GM12874 (cell line): ENCODE measurements at regions not wholly inside any gene's neighbourhood (a gene's known extent, or its start where the extent isn't known, plus 50 kb on each side); places are given as distances from the start of the nearest gene placed in this dataset.

Experiments used
- TF ChIP-seq, protein P1 (sequence below): IDR thresholded peaks from 2 replicates; pipeline ENCODE4 v1.5.1; 2011; ENCODE audit warnings: low read depth, mild to moderate bottlenecking, control low read depth, low read length, moderate library complexity; ENCODE audit not compliant: insufficient read depth

GRCh38 chrX:25442499-25442898, 426.7 kb upstream of the ARX start:
- TF ChIP-seq, protein P1, sequence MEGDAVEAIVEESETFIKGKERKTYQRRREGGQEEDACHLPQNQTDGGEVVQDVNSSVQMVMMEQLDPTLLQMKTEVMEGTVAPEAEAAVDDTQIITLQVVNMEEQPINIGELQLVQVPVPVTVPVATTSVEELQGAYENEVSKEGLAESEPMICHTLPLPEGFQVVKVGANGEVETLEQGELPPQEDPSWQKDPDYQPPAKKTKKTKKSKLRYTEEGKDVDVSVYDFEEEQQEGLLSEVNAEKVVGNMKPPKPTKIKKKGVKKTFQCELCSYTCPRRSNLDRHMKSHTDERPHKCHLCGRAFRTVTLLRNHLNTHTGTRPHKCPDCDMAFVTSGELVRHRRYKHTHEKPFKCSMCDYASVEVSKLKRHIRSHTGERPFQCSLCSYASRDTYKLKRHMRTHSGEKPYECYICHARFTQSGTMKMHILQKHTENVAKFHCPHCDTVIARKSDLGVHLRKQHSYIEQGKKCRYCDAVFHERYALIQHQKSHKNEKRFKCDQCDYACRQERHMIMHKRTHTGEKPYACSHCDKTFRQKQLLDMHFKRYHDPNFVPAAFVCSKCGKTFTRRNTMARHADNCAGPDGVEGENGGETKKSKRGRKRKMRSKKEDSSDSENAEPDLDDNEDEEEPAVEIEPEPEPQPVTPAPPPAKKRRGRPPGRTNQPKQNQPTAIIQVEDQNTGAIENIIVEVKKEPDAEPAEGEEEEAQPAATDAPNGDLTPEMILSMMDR: no peak

GRCh38 chrX:25433307-25433706, 417.5 kb upstream of the ARX start:
- TF ChIP-seq, protein P1: no peak

- TF ChIP-seq, protein P1: no peak
Measured at GRCh38 chrX:25432396-25432795, 416.6 kb upstream of the ARX start.

DNA sequence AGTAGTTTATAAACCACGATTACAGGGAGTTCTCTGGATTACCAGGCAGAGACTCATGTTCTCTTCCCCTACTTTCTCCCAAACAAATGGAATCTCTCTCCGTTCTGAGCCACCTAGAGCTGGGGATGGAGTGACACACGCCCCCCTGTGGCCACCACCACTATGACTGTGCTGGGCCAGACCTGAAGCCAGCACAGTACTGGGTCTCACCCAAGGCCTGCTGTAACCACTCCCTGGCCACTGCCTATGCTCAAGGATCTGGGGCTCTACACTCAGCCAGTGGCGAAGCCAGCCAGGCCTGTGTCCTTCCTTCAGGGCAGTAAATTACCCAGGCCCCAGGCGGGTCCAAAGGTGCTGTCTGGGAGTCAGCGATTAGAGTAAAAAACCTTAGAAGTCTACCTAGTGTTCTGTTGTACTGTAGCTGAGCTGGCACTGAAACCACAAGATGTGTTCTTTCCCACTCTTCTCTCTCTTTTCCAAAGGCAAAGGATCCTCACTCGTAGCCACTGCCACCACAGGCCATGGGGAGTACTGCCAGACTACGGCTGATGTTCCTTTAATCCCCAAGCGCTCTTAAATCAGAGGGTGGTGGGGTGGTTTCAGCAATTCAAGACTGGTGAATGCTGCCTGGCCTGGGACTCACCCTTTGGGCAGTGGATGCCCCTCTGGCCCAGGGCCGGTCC, 412.2 kb upstream of the ARX start:
- TF ChIP-seq, protein P1: no peak

DNA sequence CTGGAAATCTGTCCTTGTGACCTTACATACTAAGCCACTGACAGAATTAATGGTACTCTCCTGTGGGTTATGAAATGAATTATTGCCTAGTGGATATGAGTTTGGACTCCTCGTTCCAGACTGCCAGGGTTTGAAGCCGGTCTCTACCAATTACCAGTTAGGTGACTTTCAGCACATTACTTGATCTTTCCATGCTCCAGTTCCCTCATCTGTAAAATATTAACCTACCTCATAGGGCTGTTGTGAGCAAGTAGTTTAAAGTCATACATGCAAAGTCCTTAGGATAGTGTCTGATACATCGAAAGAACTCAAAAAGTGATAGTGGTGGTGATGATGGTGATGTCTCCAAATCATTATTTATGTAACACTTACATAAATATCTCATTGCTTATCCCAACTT, 373.5 kb upstream of the ARX start:
- TF ChIP-seq, protein P1: no peak

DNA sequence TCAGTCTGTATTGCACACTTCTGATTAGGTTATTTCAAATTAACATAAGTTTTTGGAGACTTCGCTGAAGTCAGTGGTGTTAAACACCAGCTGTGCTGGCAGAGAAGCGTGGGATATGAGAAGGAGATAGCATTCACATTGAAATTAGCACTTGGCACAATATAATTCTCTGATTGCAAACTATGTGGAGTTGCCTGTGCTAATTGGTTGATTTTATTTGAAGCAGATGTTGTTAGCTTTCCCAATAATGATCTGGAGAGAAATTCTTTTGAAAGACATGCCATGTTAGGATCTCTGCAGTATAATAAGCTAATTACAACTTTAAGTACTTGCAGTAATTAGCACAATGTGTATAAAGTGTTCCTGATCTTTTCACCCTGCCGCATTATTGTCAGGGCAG, 367.4 kb upstream of the ARX start:
- TF ChIP-seq, protein P1: no peak

GRCh38 chrX:25356456-25356855, 340.7 kb upstream of the ARX start:
- TF ChIP-seq, protein P1: no peak
